C4-2B (cell line): ENCODE measurements at regions not wholly inside any gene's neighbourhood (a gene's known extent, or its start where the extent isn't known, plus 50 kb on each side); places are given as distances from the start of the nearest gene placed in this dataset.

Experiments used
- H3K27ac ChIP-seq: fragments of 450-650 bp; 2 replicates; pipeline ENCODE4 v1.5.1; 2017
- ZFX ChIP-seq: fragments of 450-650 bp; IDR thresholded peaks from 2 replicates; pipeline ENCODE4 v1.6.1; 2017
- TF ChIP-seq, protein P1 (sequence below): fragments of 450-650 bp; conservative IDR thresholded peaks from 2 replicates; pipeline ENCODE4 v1.5.1; 2017; ENCODE audit warnings: mild to moderate bottlenecking

DNA sequence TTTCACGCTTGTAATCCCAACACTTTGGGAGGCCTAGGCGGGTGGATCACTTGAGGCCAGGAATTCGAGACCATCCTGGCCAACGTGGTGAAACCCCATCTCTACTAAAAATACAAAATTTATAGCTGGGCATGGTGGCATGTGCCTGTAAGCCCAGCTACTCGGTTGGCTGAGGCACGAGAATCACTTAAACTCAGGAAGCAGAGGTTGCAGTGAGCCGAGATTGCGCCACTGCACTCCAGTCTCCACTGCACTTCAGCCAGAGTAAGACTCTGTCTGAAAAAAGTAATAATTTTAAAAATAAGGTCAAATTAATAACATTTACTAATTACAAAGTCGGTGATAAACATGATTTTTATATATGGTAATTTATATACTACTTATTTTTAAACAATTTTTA, 155.9 kb downstream of the AXIN2 start:
- no peak overlapping the region for H3K27ac ChIP-seq
- TF ChIP-seq ZFX, result no peak
- TF ChIP-seq, protein P1, sequence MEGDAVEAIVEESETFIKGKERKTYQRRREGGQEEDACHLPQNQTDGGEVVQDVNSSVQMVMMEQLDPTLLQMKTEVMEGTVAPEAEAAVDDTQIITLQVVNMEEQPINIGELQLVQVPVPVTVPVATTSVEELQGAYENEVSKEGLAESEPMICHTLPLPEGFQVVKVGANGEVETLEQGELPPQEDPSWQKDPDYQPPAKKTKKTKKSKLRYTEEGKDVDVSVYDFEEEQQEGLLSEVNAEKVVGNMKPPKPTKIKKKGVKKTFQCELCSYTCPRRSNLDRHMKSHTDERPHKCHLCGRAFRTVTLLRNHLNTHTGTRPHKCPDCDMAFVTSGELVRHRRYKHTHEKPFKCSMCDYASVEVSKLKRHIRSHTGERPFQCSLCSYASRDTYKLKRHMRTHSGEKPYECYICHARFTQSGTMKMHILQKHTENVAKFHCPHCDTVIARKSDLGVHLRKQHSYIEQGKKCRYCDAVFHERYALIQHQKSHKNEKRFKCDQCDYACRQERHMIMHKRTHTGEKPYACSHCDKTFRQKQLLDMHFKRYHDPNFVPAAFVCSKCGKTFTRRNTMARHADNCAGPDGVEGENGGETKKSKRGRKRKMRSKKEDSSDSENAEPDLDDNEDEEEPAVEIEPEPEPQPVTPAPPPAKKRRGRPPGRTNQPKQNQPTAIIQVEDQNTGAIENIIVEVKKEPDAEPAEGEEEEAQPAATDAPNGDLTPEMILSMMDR, result no peak

DNA sequence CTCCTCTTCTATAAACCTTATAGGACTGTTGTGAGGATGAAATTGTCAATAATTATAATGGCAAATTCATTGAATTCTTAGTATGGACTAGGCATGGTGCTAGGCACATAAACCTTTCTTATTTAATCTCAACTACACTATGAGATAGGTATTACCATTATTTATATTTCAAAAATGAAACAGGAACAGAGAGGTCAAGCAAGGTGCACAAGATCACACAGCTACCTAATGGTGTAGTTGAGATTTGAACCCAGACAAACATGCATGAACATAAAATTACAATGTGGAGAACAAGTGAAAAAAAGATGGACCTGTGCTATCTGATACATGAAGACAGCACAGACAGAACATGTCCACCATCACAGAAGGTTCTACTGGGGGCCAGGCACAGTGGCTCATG, 156.7 kb downstream of the AXIN2 start:
- H3K27ac ChIP-seq, result no peak overlapping the region
- TF ChIP-seq, protein P1, result no peak
- TF ChIP-seq ZFX, result no peak

DNA sequence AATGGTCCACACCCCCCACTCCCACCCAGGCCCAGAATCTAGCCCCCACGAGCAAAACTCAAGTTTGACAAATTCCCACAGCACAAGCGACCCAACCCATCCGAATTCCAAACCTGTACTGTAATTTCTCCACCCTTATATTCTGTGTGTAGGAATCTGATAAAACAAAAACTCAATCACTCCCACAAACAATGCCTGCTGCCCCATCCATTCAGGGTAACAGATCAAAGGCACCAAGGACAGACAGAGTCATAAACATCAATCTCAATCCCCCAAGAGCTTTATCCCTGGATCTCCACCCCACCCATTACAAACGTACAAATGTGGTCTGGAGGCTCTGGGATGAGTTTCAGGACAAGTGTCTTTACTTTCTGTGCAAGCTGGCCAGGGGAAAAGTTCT, 157.8 kb downstream of the AXIN2 start:
- TF ChIP-seq ZFX, result no peak
- TF ChIP-seq, protein P1, result no peak
- no peak overlapping the region for H3K27ac ChIP-seq

DNA sequence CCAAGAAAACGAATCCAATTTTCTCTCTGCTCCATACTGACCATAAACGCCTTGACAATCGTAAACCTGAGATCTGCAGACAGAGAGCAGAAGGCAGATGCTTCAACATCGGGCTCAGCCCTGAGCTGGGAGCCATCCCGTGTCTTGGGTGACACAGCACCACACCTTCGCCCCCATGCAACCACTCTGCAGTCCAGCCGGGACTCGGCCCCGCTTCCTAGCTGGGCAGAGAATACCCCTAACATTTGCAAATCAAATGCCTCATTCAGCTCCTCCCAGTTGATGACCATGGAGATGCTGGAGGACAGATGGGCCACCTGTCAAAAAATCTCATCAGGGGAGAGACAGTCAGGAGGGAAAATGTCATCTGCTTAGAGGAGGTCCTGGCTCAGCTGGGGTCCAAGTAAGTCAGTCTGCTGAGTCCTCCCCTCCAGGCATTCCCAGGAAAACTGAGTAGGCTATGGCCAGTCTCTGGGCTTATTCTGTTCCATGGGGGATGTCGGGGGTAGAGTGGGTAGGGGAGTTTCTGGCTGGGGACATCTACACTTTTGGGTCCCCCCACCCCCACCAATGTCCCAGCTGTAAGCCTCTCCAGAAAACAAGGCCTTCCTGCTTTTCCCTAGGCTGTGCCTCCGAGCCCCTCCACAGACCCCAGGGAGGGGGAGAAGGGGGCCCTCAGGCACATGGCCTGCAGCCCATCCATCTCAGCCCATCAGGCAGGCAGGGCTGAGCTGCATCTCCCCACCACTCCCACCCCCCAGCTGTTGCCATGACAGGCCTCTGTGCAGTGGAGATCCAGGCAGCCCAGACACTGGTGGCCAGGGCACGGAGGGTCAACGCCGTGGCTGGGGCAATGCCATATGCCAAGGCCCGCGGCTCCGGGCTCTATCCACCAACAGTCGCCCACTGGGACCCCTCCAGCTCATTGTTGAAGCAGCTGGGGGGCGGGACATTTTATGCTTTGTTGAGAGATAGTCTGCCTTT, 158.6 kb downstream of the AXIN2 start:
- no peak overlapping the region for H3K27ac ChIP-seq
- TF ChIP-seq, protein P1, result no peak

DNA sequence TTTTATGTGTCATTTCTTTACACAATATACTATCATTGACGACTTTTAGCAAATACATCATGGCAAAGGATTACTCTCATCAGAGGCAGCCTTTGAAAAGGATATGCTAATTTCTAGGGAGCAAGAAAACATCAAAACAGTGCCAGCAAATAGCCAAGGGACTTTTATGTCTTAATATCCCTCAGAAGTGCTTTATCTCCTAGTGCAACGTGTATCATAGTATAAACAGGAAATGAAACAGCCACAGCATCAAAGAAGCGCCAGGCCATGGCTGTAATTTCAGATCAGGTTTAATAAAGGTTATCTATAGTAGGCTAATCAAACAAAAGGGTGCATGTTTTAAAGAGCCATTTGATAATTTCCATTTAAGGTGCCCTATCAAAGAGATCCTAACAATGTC, 159.9 kb downstream of the AXIN2 start:
- H3K27ac ChIP-seq, result no peak overlapping the region
- TF ChIP-seq, protein P1, result no peak
- no peak for TF ChIP-seq ZFX

DNA sequence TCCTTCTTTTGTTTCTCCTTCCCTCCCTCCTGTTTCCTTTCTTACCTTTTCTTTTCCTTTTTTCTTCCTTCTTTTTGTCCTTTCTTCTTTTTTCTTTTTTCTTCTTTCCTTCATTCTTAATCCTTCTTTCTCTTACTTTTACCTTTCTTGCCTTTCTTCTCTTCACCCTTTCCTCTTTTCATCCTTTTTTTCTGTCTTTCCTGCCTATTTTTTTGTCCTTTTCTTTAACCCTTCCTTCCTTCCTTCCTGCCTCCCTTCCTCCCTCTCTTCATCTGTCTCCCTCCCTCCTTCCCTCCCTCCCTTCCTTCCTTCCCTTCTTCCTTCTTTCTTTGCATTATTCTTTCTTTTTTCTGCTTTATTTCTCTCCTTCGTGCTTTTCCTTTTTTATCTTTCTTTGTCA, 160.7 kb downstream of the AXIN2 start:
- no peak overlapping the region for H3K27ac ChIP-seq
- no peak for TF ChIP-seq ZFX
- TF ChIP-seq, protein P1, result no peak

DNA sequence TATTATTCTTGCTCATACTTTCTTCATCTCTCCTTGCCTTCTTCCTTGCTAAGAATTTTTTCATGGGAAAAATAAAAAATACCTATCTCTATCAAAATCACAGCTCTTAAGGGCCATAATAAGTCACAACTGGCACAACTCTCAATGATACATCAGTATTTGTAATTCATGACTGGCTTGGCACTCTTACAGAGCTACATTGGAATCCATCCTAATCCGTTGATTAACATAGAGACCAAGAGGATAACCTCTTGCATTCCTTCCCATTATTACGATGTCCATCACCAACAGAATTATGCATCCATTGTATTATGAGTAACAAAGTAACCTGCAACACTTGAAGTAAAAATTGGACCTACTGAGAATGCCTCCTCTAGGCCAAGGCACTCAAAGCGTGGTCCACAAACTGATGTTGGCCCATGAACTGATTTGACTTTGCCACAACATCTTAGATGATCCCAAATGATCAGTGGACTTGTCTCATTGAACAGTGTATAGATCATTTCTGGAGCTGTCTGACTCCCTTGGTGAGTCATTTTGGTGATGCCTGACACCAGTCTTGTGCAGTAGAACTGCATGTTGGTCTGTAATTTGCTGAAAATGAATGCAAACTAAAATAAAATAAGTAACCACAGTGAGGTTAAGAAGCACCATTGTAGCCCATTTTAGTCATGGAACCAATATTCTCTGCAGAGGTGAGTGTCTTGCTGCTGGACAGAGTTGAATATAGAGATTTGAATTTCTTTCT, 163.2 kb downstream of the AXIN2 start:
- H3K27ac ChIP-seq, result no peak overlapping the region
- TF ChIP-seq, protein P1, result no peak
- no peak for TF ChIP-seq ZFX
